Activated gamma-delta T cell treated with Interleukin-2 at 50 U/mL for 16 hours (primary cell): ENCODE measurements at regions not wholly inside any gene's neighbourhood (a gene's known extent, or its start where the extent isn't known, plus 50 kb on each side); places are given as distances from the start of the nearest gene placed in this dataset.
"Not testable (repeated sequence)": the region's sequence is repeated elsewhere in the genome, so short reads cannot be mapped to it uniquely, and the experiment has no call there.

ENCODE experiments used
- DNase-seq: peaks from one replicate; pipeline ENCODE4 v3.0.0-alpha.2; 2020

DNA sequence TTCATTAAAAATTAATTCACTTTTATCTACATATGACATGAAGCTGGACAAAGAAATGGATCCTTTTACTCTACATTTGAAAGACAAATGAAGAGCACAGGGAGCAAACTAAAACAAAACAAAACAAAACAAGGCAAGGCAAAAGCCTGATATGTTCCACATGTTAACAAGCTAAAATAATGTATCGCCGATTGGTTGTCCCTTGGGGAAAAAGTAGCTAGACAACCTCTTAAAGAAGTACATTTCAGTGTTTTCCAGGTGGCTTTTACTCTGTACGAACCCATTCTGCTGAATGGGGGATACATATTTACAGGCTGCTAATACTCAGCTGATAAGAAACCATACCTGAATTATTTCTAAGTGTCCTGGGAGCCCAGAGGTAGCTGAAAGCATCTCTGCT lies 493.0 kb upstream of the TBL1XR1 start:
- DNase-seq: no peak

DNA sequence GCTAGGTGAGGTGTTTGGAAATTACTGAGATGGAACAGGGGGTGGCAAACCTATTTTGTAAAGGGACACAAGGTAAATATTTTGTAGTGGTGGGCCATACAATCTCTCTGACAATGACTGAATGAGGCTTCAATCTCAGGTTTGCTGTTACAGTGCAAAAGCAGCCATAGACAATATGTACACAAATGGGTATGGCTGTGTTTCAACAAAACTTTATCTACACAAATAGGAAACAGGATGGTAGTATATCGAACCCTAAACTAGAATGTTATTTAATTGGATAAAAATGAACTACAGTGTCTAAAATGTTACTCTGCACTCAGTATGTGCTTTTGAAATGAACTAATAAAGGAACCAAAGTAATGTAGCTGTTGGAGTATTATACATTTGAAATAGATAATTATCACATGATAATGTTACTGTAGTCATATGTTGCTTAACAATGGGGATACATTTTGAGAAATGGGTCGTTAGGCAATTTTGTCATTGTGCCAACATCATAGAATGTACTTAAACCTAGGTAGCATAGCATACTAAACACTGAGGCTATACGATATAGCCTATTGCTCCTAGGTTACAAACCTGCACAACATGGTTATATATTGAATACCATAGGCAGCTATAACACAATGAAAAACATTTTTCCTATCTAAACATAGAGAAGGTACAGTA lies 495.2 kb upstream of the TBL1XR1 start:
- no peak for DNase-seq

DNA sequence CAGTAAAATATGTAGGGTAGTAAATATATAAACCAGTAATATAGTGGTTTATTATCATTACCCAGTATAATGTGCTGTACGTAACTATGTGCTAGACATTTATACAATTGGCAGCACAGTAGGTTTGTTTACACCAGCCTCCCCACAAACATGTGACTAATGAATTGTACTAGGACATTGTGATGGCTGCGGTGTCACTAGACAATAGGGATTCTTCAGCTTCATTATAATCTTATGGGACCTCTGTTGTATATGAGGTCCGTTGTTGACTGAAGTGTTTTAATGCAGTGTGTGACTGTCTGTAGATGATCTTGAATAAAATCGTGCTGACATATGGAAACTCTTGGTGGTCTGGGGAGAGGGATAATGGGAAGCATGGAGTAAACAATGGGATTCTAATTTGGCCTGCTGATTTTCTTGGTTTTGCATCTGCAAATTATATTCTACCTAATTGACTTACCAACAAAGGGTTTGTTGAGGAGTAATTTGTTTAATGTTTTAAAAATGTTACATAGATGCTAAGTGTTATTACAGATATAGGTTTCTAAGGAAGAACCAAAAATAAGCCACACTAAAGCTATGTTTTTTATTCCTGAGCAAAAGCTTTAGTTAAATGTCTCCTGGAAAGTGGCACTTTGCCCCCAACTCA lies 496.5 kb upstream of the TBL1XR1 start:
- no peak for DNase-seq

DNA sequence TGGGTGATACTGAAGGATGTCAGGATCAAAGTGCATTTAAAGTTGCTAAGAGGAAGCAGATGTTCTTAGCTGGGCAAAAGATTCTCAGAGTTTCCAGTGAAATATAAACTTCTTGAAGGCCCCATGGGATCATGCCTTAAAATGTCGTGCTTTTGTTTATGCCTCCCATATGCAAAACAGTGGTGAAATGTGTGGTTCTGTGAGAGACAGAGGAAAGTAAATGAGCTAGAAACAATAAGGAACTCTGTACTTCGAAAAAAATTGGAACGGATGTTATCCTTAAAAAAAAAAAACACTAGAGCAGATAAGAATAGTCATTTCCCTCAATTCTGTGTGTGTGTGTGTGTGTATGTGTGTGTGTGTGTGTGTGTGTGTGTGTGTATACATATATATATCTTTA lies 497.0 kb upstream of the TBL1XR1 start:
- no peak for DNase-seq

DNA sequence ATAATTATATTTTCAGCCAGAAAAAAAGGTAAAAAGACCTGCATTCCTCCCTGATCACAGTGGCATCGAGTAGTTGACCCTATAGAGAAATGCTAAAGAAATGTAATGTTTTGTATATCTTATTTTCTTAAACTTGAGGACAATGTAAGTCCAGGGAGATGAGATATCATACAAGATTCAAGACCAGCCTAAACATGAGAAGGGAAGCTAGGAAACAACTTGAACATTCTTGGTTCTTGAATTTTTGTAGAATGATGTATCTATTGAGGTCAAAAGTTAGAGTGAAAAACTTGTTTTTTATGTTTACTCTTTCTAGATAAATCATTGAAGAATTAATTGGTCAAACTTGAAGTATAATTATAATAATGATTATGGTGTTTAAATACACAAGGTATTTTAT lies 497.7 kb upstream of the TBL1XR1 start:
- no peak for DNase-seq

DNA sequence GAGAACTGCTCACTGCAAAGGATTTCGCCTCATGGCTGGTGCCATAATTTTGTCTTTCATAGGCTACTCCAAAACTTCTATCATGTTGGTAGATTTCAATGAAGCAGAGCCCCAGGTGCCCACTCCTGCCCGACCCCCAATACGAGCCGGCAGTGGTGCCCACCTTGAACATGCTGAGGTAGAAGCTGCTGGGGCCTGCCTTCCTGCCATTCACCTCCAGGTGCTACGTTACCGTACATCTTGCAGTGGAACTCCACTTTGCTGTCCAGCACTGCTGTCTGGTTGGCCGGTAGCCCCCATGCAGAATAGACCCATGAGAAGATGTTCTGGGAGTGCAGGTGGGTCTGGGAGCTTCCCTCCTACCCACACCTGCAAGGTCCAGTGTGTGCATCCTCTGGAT lies 502.8 kb upstream of the TBL1XR1 start:
- no peak for DNase-seq

DNA sequence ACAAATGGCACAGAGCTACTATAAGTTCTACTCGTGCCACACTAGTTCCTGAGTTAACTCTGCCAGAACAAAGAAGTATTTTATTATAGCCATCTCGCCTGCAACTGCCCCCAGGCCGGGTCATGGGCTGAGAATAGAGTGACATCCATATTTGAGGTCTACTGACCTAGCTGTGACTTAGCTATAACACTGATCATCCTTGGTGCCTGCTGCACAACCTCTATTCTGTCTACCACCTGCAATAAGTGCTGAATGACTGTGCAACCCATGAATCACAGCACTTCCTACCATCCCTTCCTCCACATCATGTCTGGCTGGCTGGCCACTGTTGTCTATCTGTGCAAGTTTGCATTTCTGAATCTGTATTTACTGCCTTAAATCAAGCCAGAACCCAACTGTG lies 506.5 kb upstream of the TBL1XR1 start:
- no peak for DNase-seq

DNA sequence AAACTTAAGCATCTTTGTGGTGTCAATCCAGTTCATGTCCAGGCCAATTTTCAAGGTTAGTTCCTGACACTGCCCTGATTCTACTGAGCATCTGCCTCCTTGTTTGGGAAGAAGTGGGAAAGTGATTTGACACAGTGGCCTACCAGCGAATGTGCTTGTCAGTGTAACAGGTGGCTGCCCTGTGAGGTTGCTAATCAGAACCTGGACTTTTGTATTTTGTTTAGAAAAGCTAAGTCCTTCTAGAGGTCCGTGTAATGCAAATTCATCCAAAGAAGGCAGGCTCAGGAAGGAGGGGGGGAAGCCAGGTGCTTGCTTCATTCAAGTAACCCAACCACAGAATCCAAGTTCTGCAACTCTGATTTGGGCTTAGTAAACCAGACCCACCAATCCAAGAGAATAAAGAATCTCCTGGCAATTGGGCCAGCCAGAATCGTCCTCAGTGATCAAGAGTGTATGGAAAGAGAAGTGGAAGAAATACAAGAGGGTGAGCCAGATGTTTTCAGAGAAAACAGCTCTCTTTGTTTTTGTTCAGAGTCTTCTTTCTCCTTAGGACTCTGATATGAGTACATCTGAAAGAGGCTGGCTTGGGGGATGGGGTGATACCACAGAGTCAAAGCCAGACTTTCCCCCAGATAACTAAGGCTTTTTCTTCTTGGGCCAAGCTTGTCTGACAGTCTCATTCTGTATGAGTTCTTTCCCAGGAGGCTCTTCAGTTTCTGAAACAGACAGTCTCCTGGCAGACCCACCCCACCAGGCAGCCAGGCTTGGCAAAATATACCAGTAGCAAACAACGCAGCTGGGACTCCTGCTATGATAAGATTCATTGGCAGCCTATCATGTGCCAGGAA lies 508.9 kb upstream of the TBL1XR1 start:
- DNase-seq: no peak

DNA sequence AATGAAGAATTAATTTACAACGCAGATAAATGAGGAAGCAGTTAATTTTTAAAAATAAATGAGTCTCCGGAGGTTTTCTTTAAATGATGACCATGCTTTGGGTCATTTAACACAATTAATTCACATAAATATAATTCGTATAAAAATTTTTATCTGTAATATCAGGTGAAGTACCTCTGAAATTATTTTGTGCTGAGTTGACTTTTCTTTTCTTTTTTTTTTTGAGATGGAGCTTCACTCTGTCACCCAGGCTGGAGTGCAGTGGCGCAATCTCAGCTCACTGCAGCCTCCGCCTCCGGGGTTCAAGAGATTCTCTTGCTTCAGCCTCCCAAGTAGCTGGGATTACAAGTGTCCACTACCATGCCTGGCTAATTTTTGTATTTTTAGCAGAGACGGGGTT lies 512.2 kb upstream of the TBL1XR1 start:
- DNase-seq: not testable (repeated sequence)

DNA sequence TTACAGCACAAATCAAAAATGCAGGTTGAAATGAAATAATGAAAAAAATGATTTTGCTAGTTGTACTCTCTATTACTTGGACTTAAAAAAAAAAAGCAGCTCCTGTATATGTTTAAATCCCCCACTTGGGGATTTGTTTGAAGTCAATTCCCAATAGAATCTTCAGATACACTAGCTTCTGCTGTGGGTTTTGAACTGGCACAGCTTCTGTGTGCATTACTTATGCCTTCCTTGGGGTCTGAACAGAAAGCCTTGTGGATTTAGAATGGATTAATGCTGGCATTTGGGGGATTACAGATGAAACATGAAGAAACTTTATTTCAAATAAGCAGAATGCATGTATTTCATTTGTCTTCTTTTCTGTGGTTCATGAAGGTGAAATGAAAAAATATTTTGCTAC lies 513.2 kb upstream of the TBL1XR1 start:
- DNase-seq: no peak

DNA sequence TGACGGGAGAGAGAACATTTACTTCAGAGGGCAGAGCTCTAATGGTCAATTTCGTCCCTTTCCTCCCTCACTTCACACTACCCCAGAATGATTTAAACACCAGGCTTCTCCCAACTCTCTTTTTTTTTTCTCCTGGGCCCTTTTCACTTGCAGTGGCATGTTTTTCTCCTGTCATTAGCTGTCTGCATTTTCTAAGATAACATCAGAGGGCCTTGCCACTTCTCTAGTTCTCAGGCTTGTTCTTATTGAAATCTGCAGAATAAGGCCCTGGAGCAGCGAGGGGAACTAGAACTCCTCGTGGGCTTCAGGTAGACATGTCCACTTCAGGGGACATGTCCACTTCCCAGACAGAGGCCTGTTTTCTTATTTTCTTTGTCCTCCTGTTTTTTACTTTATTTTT lies 514.4 kb upstream of the TBL1XR1 start:
- no peak for DNase-seq

DNA sequence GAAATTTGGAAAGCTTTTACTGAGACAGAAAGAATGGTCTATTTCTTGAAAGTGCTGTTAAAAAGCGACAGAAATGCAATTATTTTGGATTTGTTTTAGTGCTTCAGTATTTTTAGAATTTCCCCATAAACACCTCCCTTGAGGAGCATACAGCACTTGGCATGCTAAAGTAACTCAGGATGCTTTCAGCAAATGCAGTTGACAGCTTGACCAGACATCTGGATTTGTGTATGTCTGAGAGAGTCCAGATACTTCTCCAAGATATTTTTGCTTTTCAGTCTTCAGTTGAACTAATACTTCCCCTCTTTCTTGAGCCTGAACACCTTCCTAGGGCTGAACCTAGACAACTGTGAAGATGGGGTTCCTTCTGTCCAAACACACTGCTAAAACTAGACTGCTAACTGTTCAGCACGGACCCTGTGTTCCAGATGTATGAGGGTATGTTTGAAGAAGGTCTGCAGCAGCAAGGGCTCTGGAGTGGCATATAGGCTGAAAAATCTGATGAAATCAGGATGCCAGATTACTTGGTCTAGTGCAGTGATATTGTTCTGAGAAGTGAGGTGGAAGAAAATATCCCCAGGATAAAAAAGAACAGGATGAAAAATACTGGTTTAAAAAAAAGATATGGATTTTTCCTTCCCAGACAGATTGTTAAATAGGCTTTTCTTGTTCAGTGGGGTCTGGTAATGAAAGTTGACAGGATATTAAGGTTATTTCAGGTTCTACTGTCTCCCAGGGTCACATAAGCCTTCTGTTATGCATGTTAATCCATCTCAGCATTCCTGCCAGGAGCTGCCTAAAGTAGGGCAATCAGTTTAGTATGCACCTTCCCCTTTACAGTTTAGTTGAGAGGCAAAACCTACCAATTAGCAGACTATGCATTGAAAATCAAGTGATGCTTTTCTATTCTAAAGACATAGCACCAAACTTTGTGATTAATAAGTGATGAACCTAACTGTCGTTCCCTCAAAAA lies 516.9 kb upstream of the TBL1XR1 start:
- DNase-seq: no peak

DNA sequence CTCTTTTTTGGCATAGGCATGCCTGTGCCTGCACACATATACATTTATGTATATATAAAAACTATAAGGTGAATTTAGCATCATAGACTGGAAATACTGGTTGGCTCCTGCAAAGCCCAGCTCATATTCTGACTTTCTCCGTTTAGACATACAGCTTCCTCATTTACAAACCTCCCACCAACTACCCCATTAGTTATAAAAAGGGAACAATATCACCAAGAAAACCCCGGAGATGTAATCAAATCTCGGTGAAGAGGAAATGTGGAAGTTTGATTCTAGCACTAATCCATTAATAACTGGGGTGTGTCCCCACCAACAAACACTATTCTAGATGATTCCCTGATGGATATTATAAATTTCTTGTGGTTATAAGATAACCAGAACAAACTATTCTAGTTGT lies 517.7 kb upstream of the TBL1XR1 start:
- DNase-seq: no peak

DNA sequence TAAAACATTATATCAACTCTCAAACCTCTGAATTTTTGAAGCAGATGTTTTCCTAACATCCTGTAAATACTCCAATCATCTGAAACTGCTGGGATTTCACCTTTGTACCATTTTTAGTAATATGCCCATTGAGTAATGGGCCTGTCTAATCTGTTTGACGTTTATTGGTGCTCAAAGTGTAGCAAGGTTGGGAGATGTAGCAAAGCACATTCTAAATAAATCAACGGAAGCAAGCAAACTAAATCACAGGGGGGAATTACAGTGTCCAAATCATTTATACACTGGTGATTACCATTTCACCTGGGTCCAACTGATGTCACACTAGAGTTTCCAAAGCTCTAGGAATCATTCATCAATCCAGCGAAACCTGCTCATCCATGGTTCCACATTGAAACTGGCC lies 518.7 kb upstream of the TBL1XR1 start:
- no peak for DNase-seq

DNA sequence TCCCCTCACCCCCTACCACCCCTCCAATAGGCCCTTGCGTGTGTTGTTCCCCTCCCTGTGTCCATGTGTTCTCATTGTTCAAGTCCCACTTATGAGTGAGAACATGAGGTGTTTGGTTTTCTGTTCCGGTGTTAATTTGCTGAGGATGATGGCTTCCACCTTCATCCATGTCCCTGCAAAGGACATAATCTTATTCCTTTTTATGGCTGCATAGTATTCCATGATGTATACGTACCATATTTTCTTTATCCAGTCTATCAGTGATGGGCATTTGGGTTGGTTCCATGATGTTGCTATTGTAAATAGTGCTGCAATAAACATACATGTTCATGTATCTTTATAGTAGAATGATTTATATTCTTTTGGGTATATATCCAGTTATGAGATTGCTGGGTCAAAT lies 523.6 kb upstream of the TBL1XR1 start:
- not testable (repeated sequence) for DNase-seq

DNA sequence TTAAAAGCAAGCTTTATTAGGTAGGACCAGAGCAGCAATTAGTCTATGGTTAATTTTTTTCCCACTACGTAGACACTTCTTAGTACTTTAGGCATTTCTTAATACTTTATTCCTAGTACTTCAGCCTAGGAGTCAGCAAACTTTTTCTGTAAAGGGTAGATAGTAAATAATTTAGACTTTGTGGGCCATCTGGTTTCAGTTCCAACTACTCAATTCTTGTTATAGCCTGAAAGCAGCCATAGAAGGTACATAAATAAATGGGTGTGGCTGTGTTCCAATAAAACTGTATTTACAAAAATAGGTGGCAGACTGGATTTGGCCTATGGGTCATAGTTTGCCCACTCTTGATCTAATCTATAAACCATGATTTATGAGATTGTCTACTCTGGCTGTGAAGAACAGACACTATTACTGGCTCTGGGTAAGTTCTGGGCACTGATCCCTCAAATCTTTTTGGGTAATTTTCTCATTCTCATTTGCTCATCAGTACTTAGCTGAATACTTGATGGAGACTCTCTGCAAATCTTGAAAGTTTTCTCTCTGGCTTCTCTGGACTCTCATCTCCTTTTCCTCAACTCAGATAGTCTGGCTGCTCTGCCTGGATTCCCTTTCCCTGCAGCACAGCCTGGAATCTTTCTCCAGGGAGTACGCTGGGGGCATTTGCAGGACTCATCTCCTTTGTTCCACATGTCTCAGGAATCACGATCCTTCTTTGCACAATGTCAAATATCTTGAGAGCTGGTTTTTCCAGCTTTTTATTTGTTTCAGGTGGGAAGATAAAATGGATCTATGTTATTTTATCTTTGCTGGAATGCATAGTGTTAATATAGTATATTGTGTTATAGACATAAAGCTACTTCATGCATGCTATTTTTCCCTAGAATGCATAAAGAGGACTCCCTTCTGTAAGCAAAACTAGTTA lies 524.8 kb upstream of the TBL1XR1 start:
- no peak for DNase-seq

DNA sequence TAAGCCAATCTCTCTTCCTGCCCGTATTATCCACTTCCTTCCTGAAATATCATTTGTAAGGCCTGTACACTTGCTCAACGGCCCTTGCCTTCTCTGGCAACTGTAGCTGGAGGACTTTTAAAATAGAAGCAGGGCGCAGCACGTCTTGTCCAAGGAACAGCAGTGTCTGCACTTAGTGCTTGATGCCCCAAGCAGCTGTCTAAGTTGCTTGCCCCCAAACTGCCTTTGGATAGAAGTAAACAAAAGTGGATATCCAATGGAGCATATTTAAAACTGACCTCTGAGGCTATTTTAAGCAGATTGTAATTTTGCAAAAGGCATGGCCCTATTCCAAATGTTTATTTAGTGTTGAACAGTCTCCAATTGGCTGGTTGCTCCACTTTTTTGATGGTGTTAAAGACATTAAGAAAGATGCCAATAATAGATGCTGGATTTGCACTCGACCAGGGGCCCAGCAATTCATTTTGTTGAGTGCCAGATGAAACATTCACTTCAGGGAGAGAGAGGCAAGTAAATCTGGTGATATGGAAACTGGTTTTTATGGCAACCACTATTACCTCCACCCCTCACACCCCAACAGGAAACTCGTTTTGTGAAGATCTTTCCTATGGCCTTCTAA lies 526.8 kb upstream of the TBL1XR1 start:
- DNase-seq: no peak

DNA sequence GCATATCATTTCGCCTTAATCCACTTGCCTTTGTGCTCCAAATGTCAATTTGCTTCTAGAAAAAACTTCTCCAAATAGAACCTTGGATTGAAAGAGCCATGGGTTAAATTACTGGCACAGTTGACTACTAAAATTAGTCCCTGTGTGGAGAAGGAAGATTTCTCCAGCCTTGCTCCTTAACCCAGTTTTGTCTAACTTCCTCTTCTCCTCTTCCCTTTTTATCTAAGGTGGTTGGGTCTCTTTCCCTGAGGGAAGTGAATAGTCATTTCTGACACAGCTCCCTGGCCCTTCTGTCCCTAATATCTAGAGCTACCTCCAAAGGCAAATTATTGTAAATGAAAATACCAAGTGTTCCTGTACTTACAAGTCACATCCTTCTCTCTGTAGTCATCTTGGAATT lies 527.9 kb upstream of the TBL1XR1 start:
- no peak for DNase-seq

DNA sequence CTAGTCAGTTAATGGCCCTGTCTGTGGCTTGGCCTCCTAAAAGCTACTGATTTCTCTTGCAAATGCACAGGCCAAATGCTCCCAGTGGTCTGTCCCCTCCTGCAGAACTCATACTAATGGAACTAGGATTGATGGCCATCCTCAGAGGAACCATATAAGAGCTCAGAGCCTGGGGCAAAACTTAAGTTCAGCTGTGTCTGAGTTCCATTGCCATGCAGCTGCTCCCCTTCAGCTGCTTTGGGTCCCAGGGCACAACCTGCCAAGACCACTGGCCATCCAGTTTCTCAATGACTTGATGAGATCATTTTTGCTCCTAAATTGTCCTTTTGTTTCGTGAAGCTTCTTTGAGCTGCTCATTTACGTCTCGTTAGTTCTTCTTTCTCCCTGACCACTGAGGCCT lies 529.5 kb upstream of the TBL1XR1 start:
- DNase-seq: no peak

DNA sequence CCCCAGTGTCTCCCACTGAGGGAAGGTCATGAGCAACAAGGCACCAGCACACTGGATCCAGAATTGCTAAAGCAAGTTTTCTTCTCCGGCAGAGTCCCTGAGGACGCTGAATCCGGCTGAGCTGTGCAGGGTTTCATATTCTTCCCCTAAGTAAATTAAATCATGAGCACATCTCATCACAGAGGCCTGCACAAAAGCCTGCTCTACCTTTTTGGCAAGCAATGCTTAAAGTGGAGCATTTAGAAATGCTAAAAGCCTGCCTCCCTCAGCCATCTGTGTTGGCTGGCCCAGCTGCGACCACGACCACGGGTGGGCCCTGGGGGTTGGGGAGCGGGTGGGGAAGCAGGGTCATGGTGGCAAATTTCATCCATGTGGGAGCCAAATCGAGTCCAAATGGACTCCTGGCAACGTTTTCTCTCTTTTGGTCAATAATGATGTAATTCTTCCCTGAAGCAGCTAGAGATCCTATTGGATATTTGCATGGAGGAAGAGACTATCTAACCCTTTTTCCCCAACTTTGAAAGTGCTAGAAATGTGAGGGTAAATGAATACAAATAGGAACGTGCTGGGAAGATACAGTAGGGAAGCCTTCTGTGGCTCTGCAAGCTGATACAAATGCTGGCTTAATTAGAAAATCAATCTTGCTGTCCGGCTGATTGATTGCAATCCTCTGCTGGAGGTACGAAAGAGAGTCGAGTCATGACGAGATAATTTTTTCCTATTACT lies 532.8 kb upstream of the TBL1XR1 start:
- DNase-seq: no peak

DNA sequence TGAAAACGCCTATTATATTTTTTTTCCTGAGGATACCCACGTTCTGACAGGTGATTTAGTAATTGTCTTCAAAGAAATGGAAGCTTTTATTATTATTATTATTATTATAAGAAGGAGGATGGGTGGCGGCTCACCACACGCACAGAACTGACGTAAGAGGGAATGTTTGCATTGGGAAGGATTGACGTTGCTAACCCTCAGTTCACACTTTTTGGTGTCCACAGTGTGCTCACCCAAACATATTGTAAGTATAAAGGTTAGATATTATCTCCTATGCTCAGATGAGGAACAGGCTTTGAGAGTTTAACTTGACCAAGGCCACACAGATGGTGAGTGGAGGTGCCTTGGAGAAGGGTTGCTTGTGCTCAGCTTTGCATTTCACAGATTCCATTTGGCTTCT lies 533.5 kb upstream of the TBL1XR1 start:
- no peak for DNase-seq
